HG03060 (cell line): ENCODE measurements at regions not wholly inside any gene's neighbourhood (a gene's known extent, or its start where the extent isn't known, plus 50 kb on each side); places are given as distances from the start of the nearest gene placed in this dataset.

Experiments used
- ATAC-seq: cut with Tn5 transposase; IDR thresholded peaks from one replicate; pipeline ENCODE4 v1.9.1; 2021; ENCODE audit warnings: low read depth, moderate number of reproducible peaks; ENCODE audit not compliant: unreplicated experiment

- ATAC-seq, result no peak
Measured at GRCh38 chr3:110708156-110708555, 363.5 kb upstream of the NECTIN3 start.

- ATAC-seq, result no peak
Measured at GRCh38 chr3:110710156-110710555, 361.5 kb upstream of the NECTIN3 start.

DNA sequence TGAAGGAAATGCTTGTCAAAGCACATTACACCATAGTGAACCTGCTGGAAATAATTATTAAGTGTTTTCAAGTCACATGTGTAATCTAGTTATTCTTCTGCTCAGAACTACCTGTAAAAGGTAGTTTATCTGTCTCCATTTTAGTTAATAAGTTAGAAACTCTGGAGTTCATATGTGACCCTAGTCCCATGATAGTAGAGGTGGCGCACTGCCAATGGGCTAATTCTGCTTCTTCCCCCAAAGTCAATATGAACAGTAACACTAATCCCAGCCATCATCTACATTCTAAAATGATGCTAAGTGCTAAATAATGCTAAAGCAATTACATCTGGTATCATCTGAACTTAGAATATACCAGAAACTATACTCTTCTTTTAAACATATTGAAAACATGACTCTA, 361.0 kb upstream of the NECTIN3 start:
- no peak for ATAC-seq

- ATAC-seq, result no peak
Measured at GRCh38 chr3:110711130-110711832, 360.3 kb upstream of the NECTIN3 start.

- ATAC-seq, result no peak
Measured at GRCh38 chr3:110711851-110712516, 359.6 kb upstream of the NECTIN3 start.

DNA sequence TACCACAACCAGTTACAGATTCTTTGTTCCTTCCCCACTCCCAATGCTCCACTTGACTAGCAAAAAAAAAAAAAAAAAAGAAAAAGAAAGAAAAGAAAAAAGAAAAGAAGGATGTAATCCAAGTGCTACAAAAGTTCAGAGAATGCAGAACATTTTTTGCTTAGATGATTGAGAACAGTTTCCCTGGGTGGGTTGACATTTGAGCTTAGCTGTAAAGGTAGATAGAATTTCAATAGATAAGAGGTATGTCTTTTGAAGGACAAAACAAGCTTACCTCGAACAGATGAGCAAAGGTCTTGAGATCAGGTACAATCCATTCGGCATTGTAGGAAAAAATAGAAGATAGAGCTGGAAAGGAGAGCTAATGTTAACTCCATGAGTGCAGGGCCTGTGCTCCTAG, 344.6 kb upstream of the NECTIN3 start:
- ATAC-seq, result no peak

- ATAC-seq, result no peak
Measured at GRCh38 chr3:110731148-110731547, 340.5 kb upstream of the NECTIN3 start.

DNA sequence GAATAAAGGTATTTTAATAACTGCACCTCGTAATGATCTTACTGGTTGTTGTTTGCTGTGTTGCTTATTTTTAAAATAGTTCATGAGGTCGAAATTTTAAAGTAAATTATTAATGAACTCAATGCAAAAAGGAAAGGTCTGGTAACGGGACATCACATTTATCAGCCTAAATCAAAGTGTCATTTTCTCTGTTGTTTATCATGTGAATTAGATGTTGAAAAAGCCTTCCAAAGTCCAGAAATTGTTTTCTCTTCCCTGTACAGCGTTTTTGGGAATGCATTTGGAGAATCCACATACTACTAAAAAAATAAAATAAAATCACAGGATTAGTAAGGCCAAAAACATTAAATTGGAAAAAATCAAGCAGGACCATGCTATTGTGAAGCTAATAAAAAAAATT, 339.2 kb upstream of the NECTIN3 start:
- ATAC-seq, result no peak

GRCh38 chr3:110733045-110733444, 338.6 kb upstream of the NECTIN3 start:
- no peak for ATAC-seq

DNA sequence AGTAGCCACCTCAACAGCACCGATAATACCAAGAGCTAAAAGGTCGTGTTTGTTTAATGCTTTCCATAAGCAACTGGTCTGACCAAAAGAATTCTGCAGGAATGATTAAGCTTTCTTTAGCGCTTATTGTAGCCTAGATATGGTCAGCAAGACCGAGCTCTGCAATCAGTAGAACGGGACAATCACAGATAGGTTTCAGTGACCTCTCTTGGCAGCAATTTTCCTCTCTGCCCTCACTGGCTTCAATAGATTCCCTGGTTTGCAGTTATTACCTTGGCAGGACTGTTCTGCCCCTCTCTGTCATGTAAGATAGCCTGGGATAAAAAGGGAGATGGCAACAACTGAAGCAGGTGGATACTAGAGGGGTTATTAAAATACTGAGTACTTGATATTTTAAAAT, 337.1 kb upstream of the NECTIN3 start:
- no peak for ATAC-seq

DNA sequence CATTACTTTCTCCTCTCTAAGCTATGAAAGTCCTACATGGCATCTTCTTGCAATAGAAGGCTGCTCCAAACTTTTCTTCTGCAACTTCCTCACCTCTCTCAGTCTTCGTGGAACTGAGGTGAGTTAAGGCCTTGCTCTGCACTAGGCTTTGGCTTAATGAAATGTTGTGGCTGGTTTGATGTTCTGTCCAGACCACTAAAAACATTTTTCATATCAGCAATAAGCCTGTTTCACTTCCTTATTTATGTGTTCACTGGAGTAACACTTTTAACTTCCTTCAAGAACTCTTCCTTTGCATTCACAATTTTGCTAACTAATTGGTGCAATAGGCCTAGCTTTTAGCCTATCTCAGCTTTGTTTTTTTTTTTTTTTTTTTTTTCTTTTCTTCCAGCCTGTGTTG, 335.3 kb upstream of the NECTIN3 start:
- peak; percentile 94 for ATAC-seq

DNA sequence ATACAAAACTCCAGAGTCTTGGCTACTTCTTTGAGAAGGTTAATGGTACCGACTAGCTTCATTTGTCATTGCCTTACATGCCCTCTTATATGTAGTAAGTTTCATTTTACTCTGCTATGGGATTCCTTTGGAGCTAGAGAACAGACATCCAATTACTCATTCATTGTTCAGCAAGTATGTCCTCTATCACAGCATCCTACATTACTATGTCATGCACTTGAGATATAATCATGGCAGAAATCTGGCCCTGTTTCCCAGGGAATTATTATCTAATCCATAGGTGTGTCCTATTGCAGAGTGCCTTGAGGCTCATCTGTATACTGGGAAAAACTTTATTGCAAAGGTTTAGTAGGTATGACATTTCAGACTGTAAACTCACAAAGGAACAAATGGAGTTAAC, 333.1 kb upstream of the NECTIN3 start:
- ATAC-seq, result no peak

DNA sequence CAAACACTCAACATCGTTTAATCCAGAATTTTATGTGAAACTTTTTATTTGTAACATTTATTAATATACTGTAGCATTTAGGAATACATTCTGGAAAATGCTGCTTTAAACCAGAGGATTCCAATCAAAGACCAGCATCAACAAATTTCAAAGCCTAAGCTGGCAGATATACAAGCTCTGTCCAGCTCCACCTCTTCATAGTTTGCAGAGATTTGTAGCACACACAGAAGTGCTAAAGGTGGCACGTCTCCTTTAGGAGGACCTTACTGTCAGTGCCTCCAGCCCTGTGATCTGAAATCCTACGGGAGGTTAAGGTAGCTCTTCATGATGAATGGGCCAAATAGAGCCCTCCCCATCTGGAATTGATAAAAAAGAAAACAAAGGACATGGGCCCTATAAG, 329.7 kb upstream of the NECTIN3 start:
- no peak for ATAC-seq

GRCh38 chr3:110743202-110743601, 328.4 kb upstream of the NECTIN3 start:
- ATAC-seq, result peak; percentile 79

DNA sequence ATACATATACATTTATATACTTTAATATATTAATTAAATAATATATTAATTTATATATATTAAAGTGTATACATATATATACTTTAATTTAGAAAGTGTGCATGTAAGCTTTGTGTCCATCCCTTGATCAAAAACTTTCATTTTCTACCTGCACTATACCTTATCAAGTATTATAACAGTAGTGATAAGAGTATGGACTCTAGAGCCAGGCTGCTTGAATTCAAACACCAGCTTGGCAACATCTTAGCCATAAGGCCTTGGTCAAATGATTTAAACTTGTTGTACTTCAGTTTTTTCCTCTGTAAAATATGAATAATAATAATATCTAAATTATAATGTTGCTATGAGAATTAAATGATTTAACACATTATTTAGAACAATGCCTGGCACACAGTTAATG, 327.6 kb upstream of the NECTIN3 start:
- ATAC-seq, result no peak

DNA sequence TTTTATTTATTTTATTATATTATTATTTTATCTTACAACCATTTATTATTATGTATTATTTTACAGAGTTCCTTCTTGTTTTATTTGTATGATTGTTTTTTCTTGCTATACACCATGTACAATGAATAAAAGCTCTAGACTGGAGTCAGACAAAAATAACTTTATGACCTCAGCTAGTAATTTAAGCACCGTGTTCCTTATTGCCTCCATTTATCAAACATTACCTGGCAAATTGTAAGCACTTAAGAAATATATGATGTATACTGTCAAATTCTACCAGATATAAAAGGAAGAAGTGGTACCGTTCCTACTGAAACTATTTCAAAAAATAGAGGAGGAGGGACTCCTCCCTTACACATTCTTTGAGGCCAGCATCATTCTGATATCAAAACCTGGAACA, 326.9 kb upstream of the NECTIN3 start:
- no peak for ATAC-seq

- ATAC-seq, result no peak
Measured at GRCh38 chr3:110749006-110749405, 322.6 kb upstream of the NECTIN3 start.

DNA sequence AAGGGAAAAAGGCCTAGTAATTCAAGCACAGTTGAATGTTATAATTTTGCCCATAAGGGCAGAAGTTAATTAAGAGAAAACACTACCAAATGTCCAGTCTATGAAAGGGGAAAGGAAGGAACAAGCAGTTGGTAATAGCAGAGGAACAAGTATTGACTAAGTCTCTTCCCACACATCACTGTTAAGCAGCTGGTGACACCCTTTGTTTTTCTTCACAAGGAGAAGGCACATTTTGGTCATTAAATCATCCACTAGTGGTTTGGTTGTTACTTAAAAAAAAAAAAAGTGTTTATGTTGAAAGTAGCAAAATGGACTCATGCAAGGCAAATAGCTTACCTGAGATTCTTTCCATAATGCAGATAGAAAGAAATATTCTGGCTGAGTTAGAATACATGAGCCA, 321.4 kb upstream of the NECTIN3 start:
- ATAC-seq, result no peak

GRCh38 chr3:110752307-110752706, 319.3 kb upstream of the NECTIN3 start:
- no peak for ATAC-seq

DNA sequence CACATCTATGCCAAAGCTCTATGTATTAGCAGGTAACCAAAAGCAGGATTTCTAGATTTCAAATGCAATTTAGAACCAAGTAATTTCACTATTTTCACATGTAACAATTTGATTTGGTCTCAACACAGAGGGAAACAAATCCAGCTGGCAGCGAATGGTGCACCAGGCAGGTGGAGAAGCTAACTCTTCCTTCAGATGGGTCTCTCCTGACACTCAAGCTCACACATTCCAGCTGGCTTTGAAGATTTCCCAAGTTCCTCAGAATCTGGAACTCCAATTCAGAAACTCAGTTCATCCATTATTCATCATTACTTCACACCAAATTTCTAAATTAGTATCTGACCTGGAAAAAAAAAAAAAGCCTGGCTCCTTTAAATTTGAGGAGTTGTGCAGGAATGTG, 318.1 kb upstream of the NECTIN3 start:
- no peak for ATAC-seq

GRCh38 chr3:110754212-110754916, 317.3 kb upstream of the NECTIN3 start:
- no peak for ATAC-seq

DNA sequence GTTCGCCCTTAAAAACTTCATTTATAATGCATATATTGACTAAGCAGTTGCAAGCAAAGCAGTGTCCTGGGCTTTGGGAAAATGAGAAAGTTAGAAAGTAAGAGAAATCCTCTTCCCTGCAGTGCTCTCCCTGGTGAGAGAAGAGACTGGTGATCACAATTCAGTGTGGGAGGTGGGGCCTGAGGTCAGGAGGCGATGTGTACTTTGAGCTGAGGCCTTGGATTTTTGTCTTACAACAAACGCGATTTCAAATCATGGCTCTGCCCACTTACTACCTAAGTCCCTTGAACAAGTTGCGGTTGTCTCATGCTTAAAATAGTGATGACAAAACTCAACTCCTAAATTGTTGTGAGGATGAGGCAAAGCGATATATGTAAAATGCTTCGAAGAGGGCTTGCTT, 316.3 kb upstream of the NECTIN3 start:
- ATAC-seq, result no peak
